Pons (tissue), 1 donor: ENCODE measurements at regions not wholly inside any gene's neighbourhood (a gene's known extent, or its start where the extent isn't known, plus 50 kb on each side); places are given as distances from the start of the nearest gene placed in this dataset.

Source experiments
- DNase-seq: peaks from one replicate; pipeline ENCODE4 v3.0.0-alpha.2; 2016; ENCODE audit warnings: low spot score

DNA sequence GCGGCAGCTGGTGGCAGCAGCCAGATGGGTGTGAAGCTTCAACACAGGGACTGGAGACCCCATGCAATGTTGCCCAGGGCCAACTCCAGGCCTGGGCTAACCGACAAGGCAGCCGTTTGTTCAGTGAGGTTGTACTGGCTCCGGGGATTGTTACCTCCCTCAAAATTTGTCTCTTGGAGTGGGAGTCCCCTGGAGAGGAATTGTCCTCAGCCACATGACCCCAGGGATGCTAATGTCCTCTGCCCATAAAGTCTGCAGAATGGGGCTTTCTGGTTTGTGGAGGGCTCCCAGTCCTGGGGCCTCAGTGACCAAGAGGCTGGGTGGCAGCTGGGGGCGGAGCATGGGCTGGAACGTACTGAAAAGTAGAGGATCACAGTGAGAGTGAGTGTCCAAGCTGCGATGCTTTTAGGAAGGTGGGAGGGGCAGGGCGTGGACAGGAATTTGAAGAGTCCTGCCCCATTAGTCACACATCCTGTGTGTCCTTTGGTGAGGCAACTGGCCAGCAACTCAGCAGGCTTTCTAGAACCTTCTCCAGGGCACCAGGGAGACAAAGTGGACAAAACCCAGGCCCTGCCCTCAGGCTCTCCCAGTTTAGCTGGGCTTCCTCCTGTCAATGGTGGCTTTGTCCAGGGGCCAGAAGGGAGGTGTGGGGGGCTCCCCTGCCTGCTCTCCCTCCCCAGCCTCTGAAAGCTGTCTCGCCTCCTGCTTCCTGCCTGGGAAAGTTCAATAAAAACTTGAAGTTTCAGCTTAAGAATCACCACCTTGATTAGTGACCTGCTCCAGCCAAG lies 114.0 kb downstream of the NSG2 start:
- DNase-seq, result no peak

GRCh38 chr5:174165406-174165805 lies 119.9 kb downstream of the NSG2 start:
- DNase-seq, result no peak

GRCh38 chr5:174166231-174167079 lies 120.9 kb downstream of the NSG2 start:
- no peak for DNase-seq

GRCh38 chr5:174167080-174167910 lies 121.8 kb downstream of the NSG2 start:
- DNase-seq, result no peak

DNA sequence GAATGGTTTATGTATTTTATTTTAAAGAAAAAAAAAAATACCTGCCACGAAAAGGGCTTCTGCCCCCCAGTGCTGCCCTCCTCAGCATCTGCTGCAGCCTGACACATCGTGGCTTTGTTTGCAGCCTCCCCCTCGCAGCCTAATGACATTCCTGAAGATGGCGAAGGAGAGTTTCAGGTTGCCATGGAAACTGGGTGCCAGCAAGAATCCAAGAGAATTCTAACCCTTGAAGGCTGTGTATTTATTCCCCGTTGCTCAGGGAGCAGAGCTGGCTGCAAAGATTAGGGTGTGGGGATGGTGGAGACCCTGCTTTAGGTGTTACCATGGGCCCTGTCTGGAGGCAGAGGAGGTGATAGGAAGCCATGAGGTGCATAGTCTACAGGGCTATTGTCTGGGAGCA lies 126.6 kb downstream of the NSG2 start:
- peak; percentile 24 for DNase-seq

DNA sequence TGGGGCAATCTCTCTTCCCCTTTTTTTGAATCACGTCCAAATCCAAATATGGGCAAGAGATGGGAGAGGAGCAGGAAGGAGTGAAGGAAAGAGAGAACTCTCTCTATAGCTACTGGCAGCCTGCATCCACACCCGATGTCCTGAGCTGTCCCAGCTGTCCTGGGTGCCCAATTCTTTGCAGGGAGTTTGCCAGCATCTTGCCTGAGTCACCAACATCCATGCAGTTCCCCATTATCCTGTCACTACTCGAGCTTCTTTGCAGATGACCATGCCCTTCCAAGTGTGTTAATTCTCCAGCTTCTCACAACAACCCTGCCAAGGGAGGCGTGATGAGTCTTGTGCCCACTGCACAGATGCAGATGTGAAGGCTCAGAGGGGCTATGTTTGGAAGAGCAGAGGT lies 127.1 kb downstream of the NSG2 start:
- DNase-seq, result peak; percentile 14

DNA sequence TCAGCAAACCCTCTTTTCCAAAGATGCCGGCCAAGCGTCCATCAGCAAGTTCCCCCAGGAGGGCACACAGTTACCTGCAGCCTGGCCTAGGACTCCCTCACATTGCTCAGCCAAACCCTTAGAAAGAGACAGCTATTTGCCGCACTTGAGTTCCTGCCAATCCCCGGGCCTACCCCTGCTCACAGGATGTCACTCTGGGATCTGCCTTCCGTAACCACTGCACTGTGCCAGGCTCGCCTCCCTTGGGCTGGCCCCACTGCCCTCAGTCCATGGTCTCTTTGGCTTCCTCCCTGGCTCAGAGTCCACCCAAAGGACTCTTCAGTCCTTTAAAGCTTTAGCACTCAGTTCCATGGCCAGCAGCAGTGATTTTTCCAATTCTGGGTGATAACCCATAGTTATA lies 128.3 kb downstream of the NSG2 start:
- no peak for DNase-seq

- DNase-seq, result peak; percentile 7
Observed at GRCh38 chr5:174175716-174176268, 130.3 kb downstream of the NSG2 start.

DNA sequence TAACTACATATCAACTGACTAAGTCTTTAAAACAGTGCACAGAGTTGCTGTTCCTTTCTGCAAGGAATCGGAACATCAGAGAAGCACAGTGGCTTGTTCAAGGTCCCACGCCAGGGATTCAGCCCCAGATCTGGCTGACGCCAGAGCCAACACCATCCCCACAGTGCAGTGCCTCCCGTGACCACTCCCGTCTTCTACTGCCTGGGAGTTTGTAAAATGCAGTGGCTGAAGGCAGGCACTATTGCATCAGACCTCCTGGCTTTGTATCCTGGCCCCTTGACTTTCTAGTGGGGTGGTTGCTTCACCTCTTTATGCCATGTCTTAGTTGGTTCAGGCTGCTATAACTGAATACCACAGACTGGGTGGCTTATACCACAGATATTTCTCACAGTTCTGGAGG lies 131.0 kb downstream of the NSG2 start:
- no peak for DNase-seq

GRCh38 chr5:174177531-174177930 lies 132.0 kb downstream of the NSG2 start:
- no peak for DNase-seq

GRCh38 chr5:174177976-174178605 lies 132.6 kb downstream of the NSG2 start:
- DNase-seq, result no peak

GRCh38 chr5:174180639-174181038 lies 135.1 kb downstream of the NSG2 start:
- DNase-seq, result no peak

- DNase-seq, result no peak
Observed at GRCh38 chr5:174182111-174182510, 136.6 kb downstream of the NSG2 start.

DNA sequence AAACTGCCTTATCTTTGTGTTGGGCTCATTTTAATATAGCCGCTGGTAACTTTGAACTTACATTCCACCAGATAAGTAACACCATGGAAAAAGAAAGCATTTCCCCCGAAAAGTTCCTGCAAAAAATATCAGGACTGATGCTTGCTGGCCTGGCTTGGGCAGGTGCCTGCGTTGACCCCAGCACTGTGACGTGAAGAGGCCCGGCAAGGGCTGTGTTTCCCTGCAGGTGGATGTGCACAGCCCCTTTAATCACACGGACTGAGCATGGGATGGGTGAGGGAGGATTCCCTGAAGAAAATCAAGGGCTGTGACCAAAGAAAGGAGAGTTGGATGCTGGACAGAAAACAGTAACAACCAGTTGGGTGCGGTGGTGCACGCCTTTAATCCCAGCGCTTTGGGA lies 138.2 kb downstream of the NSG2 start:
- no peak for DNase-seq

GRCh38 chr5:174185506-174185905 lies 140.0 kb downstream of the NSG2 start:
- no peak for DNase-seq

DNA sequence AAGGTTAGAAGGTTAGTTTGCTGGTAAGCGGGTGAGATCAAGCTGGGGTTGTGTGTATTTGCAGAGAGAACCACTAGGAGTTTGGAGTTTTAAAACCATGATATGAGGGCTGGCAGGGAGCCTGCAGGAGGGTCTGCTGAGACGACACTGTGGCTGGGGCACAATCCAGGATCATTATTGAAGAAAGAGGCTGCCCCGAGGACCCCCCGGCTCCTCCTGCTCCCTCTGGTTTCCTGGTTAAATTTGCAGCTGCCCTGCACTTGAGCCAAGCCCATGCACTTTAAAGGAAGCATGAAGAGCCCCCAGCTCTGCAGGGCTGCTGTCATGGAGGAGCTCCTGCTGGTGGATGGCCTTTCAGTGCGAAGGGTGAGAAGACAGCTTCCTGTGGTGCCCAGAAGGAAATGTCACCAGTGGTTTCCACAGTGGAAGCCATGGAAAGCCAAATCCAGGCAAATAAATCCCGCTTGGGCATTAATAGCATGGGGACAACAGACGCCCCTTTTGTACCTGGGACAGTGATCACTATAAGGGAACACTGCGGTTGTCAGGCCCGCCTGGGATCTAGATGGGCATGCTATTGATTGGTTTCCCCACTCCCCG lies 140.7 kb downstream of the NSG2 start:
- no peak for DNase-seq

DNA sequence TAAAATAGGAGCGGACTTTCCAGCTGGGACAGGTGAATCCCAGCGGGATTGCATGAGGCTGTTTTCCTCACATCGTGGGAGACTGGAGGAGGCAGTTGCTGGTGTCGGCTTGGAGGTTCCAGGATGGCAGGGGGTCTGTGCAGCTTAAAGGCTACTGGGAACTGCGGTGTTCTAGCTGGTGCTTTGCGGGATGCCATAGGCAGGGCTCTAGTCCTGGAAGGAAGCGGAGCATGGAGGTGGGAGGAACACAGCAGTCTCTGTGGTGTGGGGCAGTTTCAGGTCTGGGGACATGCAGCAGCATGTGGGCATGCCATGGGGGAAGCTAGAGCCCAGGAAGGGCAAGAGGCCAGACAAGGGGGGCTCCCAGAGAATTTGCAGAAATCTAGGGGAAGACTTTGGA lies 141.5 kb downstream of the NSG2 start:
- no peak for DNase-seq

- no peak for DNase-seq
Observed at GRCh38 chr5:174187481-174187880, 142.0 kb downstream of the NSG2 start.

DNA sequence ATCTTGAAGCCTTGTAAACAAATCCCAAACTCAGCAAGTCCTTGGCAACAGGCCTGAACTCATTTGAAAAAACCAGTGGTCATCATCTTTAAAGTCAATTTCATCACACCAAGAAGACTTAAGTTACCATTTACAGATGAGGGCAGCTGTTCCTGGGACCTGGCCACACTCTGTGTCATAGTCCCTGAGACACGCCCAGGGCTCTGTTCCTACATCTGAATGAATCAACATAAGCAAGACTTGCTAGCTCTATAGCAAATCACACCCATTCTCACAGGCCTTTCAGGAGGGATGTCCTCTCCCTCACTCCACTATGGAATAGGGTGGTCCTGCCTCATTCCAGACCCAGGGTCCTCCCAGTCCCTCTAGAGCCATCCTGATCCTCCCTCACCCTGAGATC lies 142.8 kb downstream of the NSG2 start:
- DNase-seq, result no peak

DNA sequence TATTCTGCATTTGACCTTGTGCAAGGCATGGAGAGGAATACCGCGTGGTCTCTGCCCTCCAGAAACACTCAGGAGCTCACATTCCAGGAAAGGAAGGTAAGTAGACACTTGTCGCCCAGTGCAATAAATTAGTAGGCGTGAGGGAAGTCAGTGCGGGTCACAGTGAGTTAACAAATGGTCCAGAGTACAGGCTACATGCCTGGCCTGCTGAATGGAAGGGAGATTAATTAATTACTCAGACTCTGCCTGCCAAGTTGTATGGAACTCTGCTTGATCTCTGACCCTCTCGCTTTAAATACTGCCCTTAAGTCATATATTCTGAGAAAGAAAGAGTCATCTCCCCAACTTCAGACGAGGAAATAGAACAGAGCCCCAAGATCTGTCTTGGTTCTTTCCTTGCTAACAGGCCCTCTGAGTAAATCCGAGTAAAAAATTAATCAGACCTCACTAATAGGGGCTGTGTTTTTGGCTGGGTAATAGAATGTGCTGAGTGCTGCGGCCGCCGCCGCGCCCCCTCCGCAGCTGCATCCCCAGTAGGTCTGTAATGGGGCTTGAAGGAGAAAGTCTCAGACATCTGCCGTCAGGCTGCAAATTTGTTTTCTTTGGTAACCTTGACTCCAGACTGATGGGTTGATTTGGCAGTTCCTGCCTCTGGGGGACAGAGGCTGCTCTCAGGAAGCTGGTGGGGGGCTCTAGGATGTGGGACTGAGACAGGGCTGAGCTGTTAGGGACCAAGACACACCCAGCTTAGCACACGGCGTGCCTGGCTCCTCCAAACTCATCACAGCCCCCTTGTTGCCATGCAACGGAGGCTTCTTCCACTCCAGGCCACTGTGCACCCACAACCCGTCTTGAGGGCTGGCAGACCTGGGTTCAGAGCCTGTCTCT lies 144.4 kb downstream of the NSG2 start:
- no peak for DNase-seq
